Sigmoid colon (tissue), 6 donors: ENCODE measurements at regions not wholly inside any gene's neighbourhood (a gene's known extent, or its start where the extent isn't known, plus 50 kb on each side); places are given as distances from the start of the nearest gene placed in this dataset.

Source experiments
- DNase-seq: peaks from one replicate; pipeline ENCODE4 v3.0.0-alpha.2; 2019
- H3K27ac ChIP-seq, 4 donors: fragments of 200-600 bp; sonication (generic); one replicate each; pipeline ENCODE4 v1.5.1; 2016 to 2019; ENCODE audit warnings: mild to moderate bottlenecking in 1 of 4
- H3K27me3 ChIP-seq, 3 donors: fragments of 200-600 bp; sonication (generic); one replicate each; pipeline ENCODE4 v1.5.1; 2019; ENCODE audit warnings: mild to moderate bottlenecking in 1 of 3
- H3K36me3 ChIP-seq, 4 donors: fragments of 200-600 bp; sonication (generic); one replicate each; pipeline ENCODE4 v1.5.1; 2016 to 2019
- H3K4me1 ChIP-seq, 4 donors: fragments of 200-600 bp; sonication (generic); one replicate each; pipeline ENCODE4 v1.5.1; 2017 to 2019
- H3K4me3 ChIP-seq, 4 donors: fragments of 200-600 bp; sonication (generic); one replicate each; pipeline ENCODE4 v1.5.1; 2017 to 2019; ENCODE audit warnings: mild to moderate bottlenecking in 2 of 4, moderate library complexity in 1 of 4
- H3K9me3 ChIP-seq, 4 donors: fragments of 200-600 bp in 3 of 4; sonication (generic) in 3 of 4; one replicate each; pipeline versions ENCODE4 v1.5.1 to v1.6.1; 2013 to 2019
- EP300 ChIP-seq, 4 donors: sonication (generic); formaldehyde crosslinking; IDR thresholded peaks; one replicate each; pipeline ENCODE4 v1.6.1; 2017; ENCODE audit warnings: antibody characterized with exemption in 4 of 4
- POLR2A ChIP-seq, 2 donors: fragments of 450-650 bp; IDR thresholded peaks; one replicate each; pipeline ENCODE4 v1.6.1; 2016; ENCODE audit warnings: antibody characterized with exemption in 2 of 2, mild to moderate bottlenecking in 2 of 2, moderate library complexity in 2 of 2
- POLR2AphosphoS5 ChIP-seq, 4 donors: sonication (generic); formaldehyde crosslinking; IDR thresholded peaks; one replicate each; pipeline ENCODE4 v1.6.1; 2017; ENCODE audit warnings: antibody characterized with exemption in 4 of 4
- WGBS, 2 donors: extraction: QIAGEN DNeasy Blood & Tissue Kit; methylation state at CpG; one replicate each; pipeline ENCODE4 v1.1.7; 2013; 5-methylcytosine and 5-hydroxymethylcytosine counted together
- intact Hi-C: fragments of 100-400 bp; cut with DNase I; formaldehyde crosslinking; loops from one replicate; pipeline ENCODE4 v1.15.1; 2023
- TF ChIP-seq, protein P1 (sequence below), 4 experiments: fragments of 450-650 bp in 3 of 4; fragments of 200-600 bp in 1 of 4; IDR thresholded peaks; one replicate each; pipeline ENCODE4 v1.5.1; 2016 to 2019; ENCODE audit warnings: antibody characterized with exemption in 4 of 4, mild to moderate bottlenecking in 3 of 4, moderate library complexity in 2 of 4
- donor health status: healthy with polysubstance abuse.
- donor health status: healthy.

DNA sequence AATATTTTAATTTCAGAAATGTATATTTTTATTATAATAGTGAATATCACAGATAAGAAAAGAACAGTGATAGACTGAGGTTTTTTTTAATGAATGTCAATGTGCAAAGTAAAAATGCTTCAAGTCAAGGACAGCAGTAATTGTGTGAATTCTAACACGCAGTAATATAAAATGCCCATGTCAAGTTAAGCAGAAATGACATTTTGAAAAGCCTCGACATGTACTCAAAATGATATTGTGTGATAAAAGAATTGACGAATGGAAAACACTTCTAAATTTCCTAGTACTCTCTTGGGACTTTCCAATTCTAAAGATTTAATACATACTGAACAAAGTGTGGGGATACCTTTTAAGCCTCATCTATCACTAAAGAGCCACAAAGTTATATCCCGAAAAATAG, 172.6 kb downstream of the SLITRK6 start:
- H3K4me3 ChIP-seq = no peak overlapping the region
- intact Hi-C loops = no loop called here
- 93 to 94% methylated on average over 4 of the region's 4 CpGs for WGBS, 2 donors
- H3K36me3 ChIP-seq = no peaks in the 10 kb centered on the region
- H3K4me1 ChIP-seq = peaks cover 0 to 27% (median 10%) of the 10 kb centered on the region in 4 donors
- no peak overlapping the region for H3K27ac ChIP-seq
- DNase-seq = no peak
- no peak for TF ChIP-seq EP300 (IDR thresholded peaks at IDR 0.05)
- TF ChIP-seq, protein P1, sequence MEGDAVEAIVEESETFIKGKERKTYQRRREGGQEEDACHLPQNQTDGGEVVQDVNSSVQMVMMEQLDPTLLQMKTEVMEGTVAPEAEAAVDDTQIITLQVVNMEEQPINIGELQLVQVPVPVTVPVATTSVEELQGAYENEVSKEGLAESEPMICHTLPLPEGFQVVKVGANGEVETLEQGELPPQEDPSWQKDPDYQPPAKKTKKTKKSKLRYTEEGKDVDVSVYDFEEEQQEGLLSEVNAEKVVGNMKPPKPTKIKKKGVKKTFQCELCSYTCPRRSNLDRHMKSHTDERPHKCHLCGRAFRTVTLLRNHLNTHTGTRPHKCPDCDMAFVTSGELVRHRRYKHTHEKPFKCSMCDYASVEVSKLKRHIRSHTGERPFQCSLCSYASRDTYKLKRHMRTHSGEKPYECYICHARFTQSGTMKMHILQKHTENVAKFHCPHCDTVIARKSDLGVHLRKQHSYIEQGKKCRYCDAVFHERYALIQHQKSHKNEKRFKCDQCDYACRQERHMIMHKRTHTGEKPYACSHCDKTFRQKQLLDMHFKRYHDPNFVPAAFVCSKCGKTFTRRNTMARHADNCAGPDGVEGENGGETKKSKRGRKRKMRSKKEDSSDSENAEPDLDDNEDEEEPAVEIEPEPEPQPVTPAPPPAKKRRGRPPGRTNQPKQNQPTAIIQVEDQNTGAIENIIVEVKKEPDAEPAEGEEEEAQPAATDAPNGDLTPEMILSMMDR (IDR thresholded peaks at IDR 0.05) = no peak
- TF ChIP-seq POLR2A (IDR thresholded peaks at IDR 0.05) = no peak
- TF ChIP-seq POLR2AphosphoS5 (IDR thresholded peaks at IDR 0.05) = no peak
- H3K27me3 ChIP-seq = no peaks in the 10 kb centered on the region
- no peaks in the 10 kb centered on the region for H3K9me3 ChIP-seq

DNA sequence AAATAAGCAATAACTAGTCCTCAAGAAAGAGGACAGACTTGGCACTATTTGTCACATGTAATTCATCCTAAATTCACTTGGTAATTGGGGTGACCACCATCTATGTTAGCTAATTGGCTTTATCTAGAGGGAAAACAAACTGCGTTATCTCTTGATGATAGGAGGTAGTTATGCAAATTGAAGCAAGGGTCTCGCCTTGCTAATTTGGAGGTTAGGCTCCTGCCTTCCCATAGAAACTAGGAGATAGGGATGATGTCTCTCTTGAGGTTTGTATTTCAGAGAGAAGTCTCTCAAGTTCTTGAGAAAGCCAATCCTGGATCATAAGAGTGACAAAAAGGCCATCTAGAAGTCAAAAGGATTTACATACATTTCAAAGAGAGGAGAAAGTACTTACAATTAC, 179.9 kb downstream of the SLITRK6 start:
- no peaks in the 10 kb centered on the region for H3K4me1 ChIP-seq
- H3K4me3 ChIP-seq = no peak overlapping the region
- WGBS, 2 donors = 84% methylated on average over 2 of the region's 2 CpGs
- intact Hi-C loops = no loop called here
- no peak overlapping the region for H3K27ac ChIP-seq
- H3K36me3 ChIP-seq = no peaks in the 10 kb centered on the region
- DNase-seq = no peak
- no peaks in the 10 kb centered on the region for H3K27me3 ChIP-seq
- TF ChIP-seq EP300 (IDR thresholded peaks at IDR 0.05) = no peak
- TF ChIP-seq POLR2AphosphoS5 (IDR thresholded peaks at IDR 0.05) = no peak
- TF ChIP-seq, protein P1 (IDR thresholded peaks at IDR 0.05) = no peak
- TF ChIP-seq POLR2A (IDR thresholded peaks at IDR 0.05) = no peak
- no peaks in the 10 kb centered on the region for H3K9me3 ChIP-seq

DNA sequence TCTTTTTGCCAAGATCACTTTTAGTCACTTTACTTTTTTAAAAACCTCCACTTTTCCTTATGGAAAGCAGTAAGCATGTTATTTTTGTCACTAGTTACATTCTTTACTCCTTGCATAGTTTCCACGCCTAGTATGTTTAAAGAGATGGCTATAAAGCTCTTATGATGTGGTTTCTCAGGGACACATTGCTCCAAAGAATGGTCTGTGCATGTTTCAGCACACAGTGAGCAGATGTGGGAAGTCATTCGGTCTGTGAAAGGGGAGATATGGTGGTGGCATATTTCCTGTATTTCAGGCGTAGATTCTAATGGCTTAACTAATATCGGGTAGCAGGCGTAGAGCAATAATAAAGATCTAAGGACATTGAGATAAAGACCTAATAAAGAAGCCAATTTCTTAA, 180.7 kb downstream of the SLITRK6 start:
- Histone ChIP-seq H3K27me3 (no peaks in the 10 kb centered on the region), H3K27ac (no peak overlapping the region), H3K36me3 (no peaks in the 10 kb centered on the region), H3K4me1 (no peaks in the 10 kb centered on the region), H3K4me3 (no peak overlapping the region), H3K9me3 (no peaks in the 10 kb centered on the region)
- intact Hi-C loops = no loop called here
- TF ChIP-seq POLR2AphosphoS5 (IDR thresholded peaks at IDR 0.05) = no peak
- no peak for TF ChIP-seq EP300 (IDR thresholded peaks at IDR 0.05)
- no peak for TF ChIP-seq POLR2A (IDR thresholded peaks at IDR 0.05)
- TF ChIP-seq, protein P1 (IDR thresholded peaks at IDR 0.05) = no peak
- no peak for DNase-seq
- 50 to 65% methylated on average over 5 of the region's 5 CpGs for WGBS, 2 donors

DNA sequence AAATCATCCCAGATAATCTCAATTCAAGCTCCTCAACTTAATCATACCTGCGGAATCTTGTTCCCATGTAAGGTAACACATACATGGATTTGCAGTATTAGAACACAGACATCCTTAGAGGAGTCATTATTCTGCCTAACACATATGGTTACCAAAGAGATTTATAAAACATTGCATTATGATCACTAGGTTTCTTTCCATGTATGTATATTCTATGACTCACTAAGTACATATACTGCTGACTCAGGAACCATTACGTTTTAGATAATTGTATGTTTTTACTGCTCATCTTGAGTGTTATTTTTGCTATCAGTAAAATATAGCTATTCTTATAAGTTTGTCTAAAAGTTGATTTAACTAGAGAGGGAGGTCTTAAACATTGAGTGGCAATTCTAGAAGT, 182.9 kb downstream of the SLITRK6 start:
- DNase-seq = no peak
- 51 to 87% methylated on average over 2 of the region's 2 CpGs for WGBS, 2 donors
- H3K27ac ChIP-seq = no peak overlapping the region
- no peaks in the 10 kb centered on the region for H3K27me3 ChIP-seq
- H3K9me3 ChIP-seq = no peaks in the 10 kb centered on the region
- TF ChIP-seq, protein P1 (IDR thresholded peaks at IDR 0.05) = no peak
- no peak for TF ChIP-seq POLR2AphosphoS5 (IDR thresholded peaks at IDR 0.05)
- no peak for TF ChIP-seq POLR2A (IDR thresholded peaks at IDR 0.05)
- no peak overlapping the region for H3K4me3 ChIP-seq
- no peaks in the 10 kb centered on the region for H3K4me1 ChIP-seq
- intact Hi-C loops = no loop called here
- no peaks in the 10 kb centered on the region for H3K36me3 ChIP-seq

DNA sequence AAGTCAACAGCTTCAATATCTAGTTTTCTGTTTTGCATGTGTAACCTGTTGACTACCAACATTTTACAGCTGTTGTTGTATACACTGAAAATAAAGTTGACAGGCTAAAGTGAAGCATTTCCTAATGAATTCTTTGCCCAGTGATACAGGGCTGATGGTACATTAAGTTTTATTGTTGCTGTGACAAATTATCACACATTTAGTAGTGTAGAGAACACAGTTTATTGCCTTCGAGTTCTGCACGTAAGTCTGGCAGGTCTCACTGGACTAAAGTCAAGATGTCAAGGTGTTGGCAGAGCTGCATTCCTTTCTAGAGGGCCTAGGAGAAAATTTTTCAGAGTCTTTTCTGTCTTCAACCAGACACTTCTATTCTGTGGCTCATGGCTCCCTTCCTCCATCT, 184.2 kb downstream of the SLITRK6 start:
- TF ChIP-seq EP300 (IDR thresholded peaks at IDR 0.05) (no peak), POLR2AphosphoS5 (IDR thresholded peaks at IDR 0.05) (no peak), POLR2A (IDR thresholded peaks at IDR 0.05) (no peak)
- TF ChIP-seq, protein P1 (IDR thresholded peaks at IDR 0.05) = no peak
- no peak overlapping the region for H3K27ac ChIP-seq
- DNase-seq = no peak
- H3K4me3 ChIP-seq = no peak overlapping the region
- WGBS, 2 donors = 32 to 56% methylated on average over 2 of the region's 2 CpGs
- peaks cover 0 to 2% (median 0%) of the 10 kb centered on the region in 4 donors for H3K4me1 ChIP-seq
- intact Hi-C loops = no loop called here
- H3K36me3 ChIP-seq = no peaks in the 10 kb centered on the region
- H3K27me3 ChIP-seq = no peaks in the 10 kb centered on the region
- H3K9me3 ChIP-seq = no peaks in the 10 kb centered on the region
